ENCODE measurements at regions not wholly inside any gene's neighbourhood (a gene's known extent, or its start where the extent isn't known, plus 50 kb on each side); places are given as distances from the start of the nearest gene placed in this dataset.

GRCh38 chr14:87687420-87687819 lies 305.6 kb downstream of the GALC start:
- Histone ChIP-seq H3F3A (ENCODE audit: control insufficient read depth, insufficient read depth) (no peaks in the 10 kb centered on the region), H3K27ac (ENCODE audit: low read depth, low read length) (no peak overlapping the region), H4K20me1 (ENCODE audit: control insufficient read depth, insufficient read depth, low read depth, low read length) (no peaks in the 10 kb centered on the region), H3K9me3 (ENCODE audit: control insufficient read depth, insufficient read depth, low read length) (no peaks in the 10 kb centered on the region), H3K36me3 (ENCODE audit: control insufficient read depth, low read length) (no peaks in the 10 kb centered on the region), H3K4me2 (ENCODE audit: low read length) (no peak overlapping the region), H3K4me1 (ENCODE audit: control insufficient read depth, low read length) (no peaks in the 10 kb centered on the region), H3K27me3 (ENCODE audit: control insufficient read depth, low read length) (no peaks in the 10 kb centered on the region), H3K79me2 (ENCODE audit: control insufficient read depth, low read length) (no peaks in the 10 kb centered on the region), H3K4me3 (ENCODE audit: low read length) (no peak overlapping the region), H3K9me2 (replicated peaks; ENCODE audit: control insufficient read depth, low read length) (no peaks in the 10 kb centered on the region)
- TF ChIP-seq EZH2phosphoT487 (IDR thresholded peaks at IDR 0.05; ENCODE audit: borderline replicate concordance, low read length), result no peak
- TF ChIP-seq CTCF (IDR thresholded peaks at IDR 0.05; ENCODE audit: low read depth, low read length, poor library complexity, severe bottlenecking), result no peak

- Histone ChIP-seq H3K27me3 (ENCODE audit: control insufficient read depth, low read length) (no peaks in the 10 kb centered on the region), H3K4me2 (ENCODE audit: low read length) (no peak overlapping the region), H3K9me2 (replicated peaks; ENCODE audit: control insufficient read depth, low read length) (no peaks in the 10 kb centered on the region), H4K20me1 (ENCODE audit: control insufficient read depth, insufficient read depth, low read depth, low read length) (no peaks in the 10 kb centered on the region), H3K36me3 (ENCODE audit: control insufficient read depth, low read length) (no peaks in the 10 kb centered on the region), H3K4me1 (ENCODE audit: control insufficient read depth, low read length) (no peaks in the 10 kb centered on the region), H3K9me3 (ENCODE audit: control insufficient read depth, insufficient read depth, low read length) (no peaks in the 10 kb centered on the region), H3K4me3 (ENCODE audit: low read length) (no peak overlapping the region), H3F3A (ENCODE audit: control insufficient read depth, insufficient read depth) (no peaks in the 10 kb centered on the region), H3K79me2 (ENCODE audit: control insufficient read depth, low read length) (no peaks in the 10 kb centered on the region), H3K27ac (ENCODE audit: low read depth, low read length) (no peak overlapping the region)
- TF ChIP-seq CTCF (IDR thresholded peaks at IDR 0.05; ENCODE audit: low read depth, low read length, poor library complexity, severe bottlenecking) (no peak), EZH2phosphoT487 (IDR thresholded peaks at IDR 0.05; ENCODE audit: borderline replicate concordance, low read length) (no peak)
Measured at GRCh38 chr14:87686746-87687145, 306.2 kb downstream of the GALC start.

GRCh38 chr14:87679866-87680265 lies 313.1 kb downstream of the GALC start:
- H3K9me2 ChIP-seq (replicated peaks; ENCODE audit: control insufficient read depth, low read length), result no peaks in the 10 kb centered on the region; the same call in 1 of the 2 replicates
- H3K9me3 ChIP-seq (ENCODE audit: control insufficient read depth, insufficient read depth, low read length), result no peaks in the 10 kb centered on the region
- no peak overlapping the region for H3K27ac ChIP-seq (ENCODE audit: low read depth, low read length)
- no peaks in the 10 kb centered on the region for H4K20me1 ChIP-seq (ENCODE audit: control insufficient read depth, insufficient read depth, low read depth, low read length)
- no peak overlapping the region for H3K4me2 ChIP-seq (ENCODE audit: low read length)
- H3F3A ChIP-seq (ENCODE audit: control insufficient read depth, insufficient read depth), result no peaks in the 10 kb centered on the region
- H3K4me3 ChIP-seq (ENCODE audit: low read length), result no peak overlapping the region
- no peaks in the 10 kb centered on the region for H3K79me2 ChIP-seq (ENCODE audit: control insufficient read depth, low read length)
- H3K27me3 ChIP-seq (ENCODE audit: control insufficient read depth, low read length), result no peaks in the 10 kb centered on the region
- TF ChIP-seq CTCF (IDR thresholded peaks at IDR 0.05; ENCODE audit: low read depth, low read length, poor library complexity, severe bottlenecking) (no peak), EZH2phosphoT487 (IDR thresholded peaks at IDR 0.05; ENCODE audit: borderline replicate concordance, low read length) (no peak)
- H3K36me3 ChIP-seq (ENCODE audit: control insufficient read depth, low read length), result no peaks in the 10 kb centered on the region
- no peaks in the 10 kb centered on the region for H3K4me1 ChIP-seq (ENCODE audit: control insufficient read depth, low read length)

- no peak for TF ChIP-seq CTCF (IDR thresholded peaks at IDR 0.05; ENCODE audit: low read depth, low read length, poor library complexity, severe bottlenecking)
- no peak for TF ChIP-seq EZH2phosphoT487 (IDR thresholded peaks at IDR 0.05; ENCODE audit: borderline replicate concordance, low read length)
- Histone ChIP-seq H3K9me2 (replicated peaks; ENCODE audit: control insufficient read depth, low read length) (no peaks in the 10 kb centered on the region; the same call in 1 of the 2 replicates), H3K4me2 (ENCODE audit: low read length) (no peak overlapping the region), H3K4me3 (ENCODE audit: low read length) (no peak overlapping the region), H3K9me3 (ENCODE audit: control insufficient read depth, insufficient read depth, low read length) (no peaks in the 10 kb centered on the region), H4K20me1 (ENCODE audit: control insufficient read depth, insufficient read depth, low read depth, low read length) (no peaks in the 10 kb centered on the region), H3K27me3 (ENCODE audit: control insufficient read depth, low read length) (no peaks in the 10 kb centered on the region), H3K4me1 (ENCODE audit: control insufficient read depth, low read length) (no peaks in the 10 kb centered on the region), H3F3A (ENCODE audit: control insufficient read depth, insufficient read depth) (no peaks in the 10 kb centered on the region), H3K36me3 (ENCODE audit: control insufficient read depth, low read length) (no peaks in the 10 kb centered on the region), H3K27ac (ENCODE audit: low read depth, low read length) (no peak overlapping the region), H3K79me2 (ENCODE audit: control insufficient read depth, low read length) (no peaks in the 10 kb centered on the region)
Measured at GRCh38 chr14:87678624-87679023, 314.4 kb downstream of the GALC start.
